ENCODE measurements at regions not wholly inside any gene's neighbourhood (a gene's known extent, or its start where the extent isn't known, plus 50 kb on each side); places are given as distances from the start of the nearest gene placed in this dataset.

DNA sequence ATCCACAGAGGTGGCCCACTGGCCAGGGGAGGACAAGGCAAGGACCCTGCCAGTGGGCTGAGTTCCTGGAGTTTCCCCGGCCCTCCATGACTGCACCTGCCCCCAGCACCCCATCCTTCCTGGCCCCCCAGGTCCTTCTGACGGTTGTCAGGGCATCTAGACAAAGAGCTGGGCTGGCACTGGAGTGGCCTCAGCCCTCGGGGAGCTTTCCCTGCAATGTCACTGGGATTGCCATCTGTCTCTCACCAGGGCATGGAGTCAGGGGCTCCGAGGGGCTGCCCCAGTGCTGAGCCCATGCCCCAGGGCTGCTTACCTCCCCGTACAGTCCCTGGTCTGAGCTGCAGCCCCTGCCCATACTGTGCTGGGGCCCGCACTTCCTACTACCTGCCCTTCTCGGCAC is 446.5 kb upstream of the MKI67 start:
- no peak for TF ChIP-seq RCOR1 (IDR thresholded peaks at IDR 0.05; ENCODE audit: low read length)
- no peak for TF ChIP-seq RFX5 (IDR thresholded peaks at IDR 0.05; ENCODE audit: low read length)
